ENCODE measurements at regions not wholly inside any gene's neighbourhood (a gene's known extent, or its start where the extent isn't known, plus 50 kb on each side); places are given as distances from the start of the nearest gene placed in this dataset.

DNA sequence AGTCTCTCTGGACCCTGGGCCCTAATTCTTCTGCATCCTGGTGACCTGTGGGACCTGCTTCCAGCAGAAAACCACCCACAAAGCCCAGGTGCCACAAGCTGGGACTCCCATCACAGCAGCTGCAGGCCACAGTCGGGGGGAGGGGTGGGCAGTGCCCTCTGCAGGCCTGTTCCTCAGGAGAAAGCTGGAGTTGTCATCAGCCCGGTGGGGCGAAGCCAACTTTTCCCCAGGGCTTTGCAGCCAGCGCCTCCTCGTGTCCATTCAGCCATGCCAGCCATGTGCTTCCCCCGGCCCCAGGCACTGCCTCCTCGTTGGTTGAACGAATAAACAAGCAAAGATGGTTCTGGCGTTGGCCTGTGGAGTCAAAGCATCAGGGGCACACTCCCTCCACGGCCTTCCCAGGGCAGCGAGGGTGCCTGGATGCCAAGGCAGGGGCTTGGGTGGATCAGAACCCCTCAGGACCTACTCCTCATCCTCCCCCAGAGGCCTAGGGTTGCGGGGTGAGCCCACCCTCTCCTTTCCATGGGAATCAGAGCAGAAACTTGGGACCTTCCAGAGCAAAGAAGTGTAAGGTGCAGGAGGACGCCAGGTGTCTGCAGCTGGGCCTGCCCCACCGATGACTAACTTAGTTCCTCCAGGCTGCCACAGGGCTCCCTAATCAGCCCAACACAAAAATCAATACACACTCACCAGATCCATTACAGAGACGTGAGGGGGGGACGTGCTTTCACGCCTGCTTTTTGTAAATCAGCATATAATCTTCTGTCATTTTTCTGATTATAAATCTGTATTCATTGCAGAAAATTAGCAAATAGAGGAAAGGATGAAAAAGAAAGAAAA is 75.7 kb upstream of the RAB6C start:
- H3K36me3 ChIP-seq (ENCODE audit: control insufficient read depth, insufficient read depth, low read length): no peaks in the 10 kb centered on the region
- H3K4me2 ChIP-seq (ENCODE audit: low read length): no peak overlapping the region
- H2AFZ ChIP-seq: no peak overlapping the region
- TF ChIP-seq, protein P1, sequence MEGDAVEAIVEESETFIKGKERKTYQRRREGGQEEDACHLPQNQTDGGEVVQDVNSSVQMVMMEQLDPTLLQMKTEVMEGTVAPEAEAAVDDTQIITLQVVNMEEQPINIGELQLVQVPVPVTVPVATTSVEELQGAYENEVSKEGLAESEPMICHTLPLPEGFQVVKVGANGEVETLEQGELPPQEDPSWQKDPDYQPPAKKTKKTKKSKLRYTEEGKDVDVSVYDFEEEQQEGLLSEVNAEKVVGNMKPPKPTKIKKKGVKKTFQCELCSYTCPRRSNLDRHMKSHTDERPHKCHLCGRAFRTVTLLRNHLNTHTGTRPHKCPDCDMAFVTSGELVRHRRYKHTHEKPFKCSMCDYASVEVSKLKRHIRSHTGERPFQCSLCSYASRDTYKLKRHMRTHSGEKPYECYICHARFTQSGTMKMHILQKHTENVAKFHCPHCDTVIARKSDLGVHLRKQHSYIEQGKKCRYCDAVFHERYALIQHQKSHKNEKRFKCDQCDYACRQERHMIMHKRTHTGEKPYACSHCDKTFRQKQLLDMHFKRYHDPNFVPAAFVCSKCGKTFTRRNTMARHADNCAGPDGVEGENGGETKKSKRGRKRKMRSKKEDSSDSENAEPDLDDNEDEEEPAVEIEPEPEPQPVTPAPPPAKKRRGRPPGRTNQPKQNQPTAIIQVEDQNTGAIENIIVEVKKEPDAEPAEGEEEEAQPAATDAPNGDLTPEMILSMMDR (IDR thresholded peaks at IDR 0.05): no peak
- no peaks in the 10 kb centered on the region for H3K9me3 ChIP-seq (ENCODE audit: control insufficient read depth, low read length)
- no peak overlapping the region for H3K9ac ChIP-seq
- no peaks in the 10 kb centered on the region for H3K4me1 ChIP-seq
- H3K27ac ChIP-seq: no peak overlapping the region
- H3K4me3 ChIP-seq (ENCODE audit: low read depth, low read length): no peak overlapping the region
- no peaks in the 10 kb centered on the region for H3K27me3 ChIP-seq (ENCODE audit: control insufficient read depth, insufficient read depth, low read length)
- no peaks in the 10 kb centered on the region for H3K79me2 ChIP-seq

DNA sequence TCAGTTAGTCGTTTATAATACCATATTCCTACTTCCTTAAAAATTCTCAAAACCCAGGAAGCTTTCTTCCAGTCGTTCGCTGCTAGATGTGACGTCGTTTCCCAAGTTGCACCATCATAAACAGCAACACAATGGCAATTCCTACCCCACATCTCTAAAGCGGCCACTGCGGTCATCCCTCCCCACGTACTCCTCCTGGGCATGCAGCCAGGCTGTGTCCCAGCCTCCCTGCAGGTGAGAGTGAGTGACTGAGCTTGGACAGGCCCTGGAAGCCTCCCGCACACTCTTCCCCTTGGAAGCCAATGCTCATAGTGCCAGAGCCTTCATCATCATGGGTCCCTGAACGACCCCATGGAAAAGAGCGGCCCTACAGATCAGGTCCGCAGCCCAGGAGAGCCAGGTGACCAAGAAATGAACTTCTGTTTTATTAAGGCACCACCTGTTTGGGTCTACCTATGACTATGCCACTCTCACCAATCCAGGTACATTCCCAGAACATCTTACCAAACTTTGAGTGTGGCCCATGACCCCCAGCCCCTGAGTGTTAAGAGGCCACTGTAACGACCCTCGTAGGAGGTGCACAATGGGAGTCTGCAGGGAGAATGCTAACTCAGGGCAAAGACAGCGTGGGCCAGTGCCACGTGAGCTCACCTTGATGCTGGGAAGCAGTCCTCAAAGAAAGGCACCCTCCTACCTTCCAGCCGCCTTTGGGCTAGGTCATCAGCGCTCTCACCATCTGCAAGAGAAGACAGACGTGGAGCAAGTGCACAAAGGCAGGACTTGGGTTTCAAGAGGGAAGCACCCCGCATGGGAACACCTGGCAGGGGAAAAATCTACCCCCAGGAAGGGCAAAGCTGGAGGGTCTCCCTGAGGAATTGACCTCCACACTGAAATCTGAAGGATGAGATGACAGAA is 74.7 kb upstream of the RAB6C start:
- no peak overlapping the region for H3K9ac ChIP-seq
- no peak overlapping the region for H3K4me2 ChIP-seq (ENCODE audit: low read length)
- no peaks in the 10 kb centered on the region for H3K79me2 ChIP-seq
- H3K9me3 ChIP-seq (ENCODE audit: control insufficient read depth, low read length): no peaks in the 10 kb centered on the region
- H3K36me3 ChIP-seq (ENCODE audit: control insufficient read depth, insufficient read depth, low read length): no peaks in the 10 kb centered on the region
- H3K27me3 ChIP-seq (ENCODE audit: control insufficient read depth, insufficient read depth, low read length): no peaks in the 10 kb centered on the region
- H3K4me1 ChIP-seq: no peaks in the 10 kb centered on the region
- no peak overlapping the region for H2AFZ ChIP-seq
- no peak overlapping the region for H3K4me3 ChIP-seq (ENCODE audit: low read depth, low read length)
- TF ChIP-seq, protein P1 (IDR thresholded peaks at IDR 0.05): no peak
- no peak overlapping the region for H3K27ac ChIP-seq

GRCh38 chr2:129905664-129906081 is 73.8 kb upstream of the RAB6C start:
- Histone ChIP-seq H3K9ac (no peak overlapping the region), H3K27me3 (ENCODE audit: control insufficient read depth, insufficient read depth, low read length) (no peaks in the 10 kb centered on the region), H3K4me3 (ENCODE audit: low read depth, low read length) (no peak overlapping the region), H3K36me3 (ENCODE audit: control insufficient read depth, insufficient read depth, low read length) (no peaks in the 10 kb centered on the region), H2AFZ (no peak overlapping the region), H3K79me2 (no peaks in the 10 kb centered on the region), H3K4me2 (ENCODE audit: low read length) (no peak overlapping the region), H3K4me1 (no peaks in the 10 kb centered on the region), H3K27ac (no peak overlapping the region), H3K9me3 (ENCODE audit: control insufficient read depth, low read length) (no peaks in the 10 kb centered on the region)
- TF ChIP-seq, protein P1 (IDR thresholded peaks at IDR 0.05): no peak

- no peaks in the 10 kb centered on the region for H3K9me3 ChIP-seq (ENCODE audit: control insufficient read depth, low read length)
- no peak overlapping the region for H2AFZ ChIP-seq
- no peaks in the 10 kb centered on the region for H3K4me1 ChIP-seq
- no peaks in the 10 kb centered on the region for H3K79me2 ChIP-seq
- TF ChIP-seq, protein P1 (IDR thresholded peaks at IDR 0.05): no peak
- H3K4me2 ChIP-seq (ENCODE audit: low read length): no peak overlapping the region
- no peak overlapping the region for H3K4me3 ChIP-seq (ENCODE audit: low read depth, low read length)
- H3K27ac ChIP-seq: no peak overlapping the region
- no peaks in the 10 kb centered on the region for H3K27me3 ChIP-seq (ENCODE audit: control insufficient read depth, insufficient read depth, low read length)
- H3K36me3 ChIP-seq (ENCODE audit: control insufficient read depth, insufficient read depth, low read length): no peaks in the 10 kb centered on the region
- H3K9ac ChIP-seq: no peak overlapping the region
Observed at GRCh38 chr2:129906139-129906860, 73.2 kb upstream of the RAB6C start.

Measured in parathyroid adenoma (tissue), 2 donors.